ENCODE measurements at regions not wholly inside any gene's neighbourhood (a gene's known extent, or its start where the extent isn't known, plus 50 kb on each side); places are given as distances from the start of the nearest gene placed in this dataset.

GRCh38 chr6:101279410-101279809, 114.1 kb upstream of the GRIK2 start:
- TF ChIP-seq CTCF (IDR thresholded peaks at IDR 0.05 in 4 of 5, conservative IDR thresholded peaks at IDR 0.05 in 1 of 5) (no peak), POLR2A (IDR thresholded peaks at IDR 0.05) (no peak)

All from gastrocnemius medialis (tissue), 4 donors.